MCF 10A (cell line): ENCODE measurements at regions not wholly inside any gene's neighbourhood (a gene's known extent, or its start where the extent isn't known, plus 50 kb on each side); places are given as distances from the start of the nearest gene placed in this dataset.

ENCODE experiments used
- BruUV-seq: library from RNA; stranded (reverse); fragments of 400-500 nt; replicated peaks from 2 replicates; lab custom pipeline; 2021; lab: Mats Ljungman, UMichigan
- CTCF ChIA-PET: fragments of 300-600 bp; sonication (Branson Sonifier 250); formaldehyde crosslinking; extraction: SDS; loops from one replicate; lab custom pipeline; 2021; ENCODE audit warnings: antibody characterized with exemption, inconsistent platforms; lab: Yijun Ruan, JAX
- POLR2A ChIA-PET: fragments of 300-600, 350-650 bp; sonication (Branson Sonifier 250); formaldehyde crosslinking; extraction: SDS; loops from one replicate; lab custom pipeline; 2020; ENCODE audit warnings: antibody characterized with exemption, inconsistent platforms; lab: Yijun Ruan, JAX
- DNase-seq: peaks from one replicate; pipeline ENCODE4 v3.0.0-alpha.2; 2018; ENCODE audit not compliant: unreplicated experiment
- H3K27ac Mint-ChIP-seq: one replicate; pipeline ENCODE4 v1.8.0; 2022; ENCODE audit warnings: mild to moderate bottlenecking, low read depth, mixed read lengths; ENCODE audit not compliant: unreplicated experiment
- H3K27me3 Mint-ChIP-seq: one replicate; pipeline ENCODE4 v1.8.0; 2022; ENCODE audit warnings: mixed read lengths; ENCODE audit not compliant: insufficient read depth, unreplicated experiment
- H3K36me3 Mint-ChIP-seq: one replicate; pipeline ENCODE4 v1.8.0; 2022; ENCODE audit warnings: mild to moderate bottlenecking, moderate library complexity, mixed read lengths; ENCODE audit not compliant: insufficient read depth, unreplicated experiment
- H3K4me1 Mint-ChIP-seq: one replicate; pipeline ENCODE4 v1.8.0; 2022; ENCODE audit warnings: mixed read lengths; ENCODE audit not compliant: insufficient read depth, unreplicated experiment
- H3K4me3 Mint-ChIP-seq: one replicate; pipeline ENCODE4 v1.8.0; 2022; ENCODE audit warnings: mild to moderate bottlenecking, moderate library complexity, mixed read lengths; ENCODE audit not compliant: unreplicated experiment
- H3K9me3 Mint-ChIP-seq: one replicate; pipeline ENCODE4 v1.8.0; 2022; ENCODE audit warnings: mixed read lengths; ENCODE audit not compliant: unreplicated experiment
- CTCF ChIP-seq: fragments of 200-600 bp; IDR thresholded peaks from one replicate; pipeline ENCODE4 v1.8.0; 2022; ENCODE audit warnings: antibody characterized with exemption, mild to moderate bottlenecking; ENCODE audit not compliant: unreplicated experiment
- intact Hi-C: fragments of 100-400 bp; cut with micrococcal nuclease; formaldehyde crosslinking; loops from 2 replicates; pipeline ENCODE4 v1.14.1; 2022

- no peaks in the 10 kb centered on the region for H3K9me3 Mint-ChIP-seq
- H3K4me1 Mint-ChIP-seq = peaks cover 6% of the 10 kb centered on the region
- no peak for DNase-seq
- H3K27ac Mint-ChIP-seq = no peak overlapping the region
- no peaks in the 10 kb centered on the region for H3K36me3 Mint-ChIP-seq
- no peak overlapping the region for H3K4me3 Mint-ChIP-seq
- CTCF ChIA-PET = interaction anchor here (0.6 kb wide), 1 partner anchor 28 kb away, joined by 3 read pairs; no protein-coding TSS in a partner anchor
- no TSS peak for BruUV-seq
- TF ChIP-seq CTCF = no peak
- H3K27me3 Mint-ChIP-seq = peaks cover 41% of the 10 kb centered on the region
- POLR2A ChIA-PET = no interaction called here
- intact Hi-C loops = loop anchor here (10.0 kb wide), 1 partner anchor 56 kb away; no protein-coding TSS in a partner anchor
Measured at GRCh38 chr7:142329062-142329790, 71.4 kb upstream of the PRSS58 start.

- H3K36me3 Mint-ChIP-seq = no peaks in the 10 kb centered on the region
Measured at GRCh38 chr7:142328551-142328950, 70.7 kb upstream of the PRSS58 start.

GRCh38 chr7:142327628-142328405 is 70.0 kb upstream of the PRSS58 start:
- Mint-ChIP-seq H3K27me3 (peaks cover 42% of the 10 kb centered on the region), H3K9me3 (no peaks in the 10 kb centered on the region), H3K27ac (no peak overlapping the region), H3K4me1 (peaks cover 6% of the 10 kb centered on the region), H3K36me3 (no peaks in the 10 kb centered on the region), H3K4me3 (no peak overlapping the region)
- intact Hi-C loops = loop anchor here (10.0 kb wide), 1 partner anchor 57 kb away; no protein-coding TSS in a partner anchor
- ChIA-PET CTCF (interaction anchor here (1.4 to 4.6 kb wide), 2 partner anchors 24 to 27 kb away, joined by 4 to 26 read pairs; no protein-coding TSS in a partner anchor), POLR2A (no interaction called here)
- no TSS peak for BruUV-seq
- DNase-seq = no peak
- TF ChIP-seq CTCF = no peak

More at GRCh38 chr7:142328551-142328950, 70.7 kb upstream of the PRSS58 start:
- Mint-ChIP-seq H3K9me3 (no peaks in the 10 kb centered on the region), H3K4me3 (no peak overlapping the region), H3K4me1 (peaks cover 6% of the 10 kb centered on the region), H3K27ac (no peak overlapping the region), H3K27me3 (peaks cover 41% of the 10 kb centered on the region)
- ChIA-PET POLR2A (no interaction called here), CTCF (interaction anchor here (0.6 kb wide), 1 partner anchor 27 kb away, joined by 3 read pairs; no protein-coding TSS in a partner anchor)
- no peak for TF ChIP-seq CTCF
- DNase-seq = no peak
- intact Hi-C loops = loop anchor here (10.0 kb wide), 1 partner anchor 56 kb away; no protein-coding TSS in a partner anchor
- BruUV-seq = no TSS peak

GRCh38 chr7:142323706-142324105 is 65.8 kb upstream of the PRSS58 start:
- CTCF ChIA-PET = interaction anchor here (0.7 to 4.6 kb wide), 5 partner anchors 10 to 159 kb away, joined by 3 to 26 read pairs (median 3); no protein-coding TSS in a partner anchor
- H3K9me3 Mint-ChIP-seq = no peaks in the 10 kb centered on the region
- no peak overlapping the region for H3K27ac Mint-ChIP-seq
- intact Hi-C loops = loop anchor here (5.0 to 10.0 kb wide), 2 partner anchors 61 to 346 kb away; no protein-coding TSS in a partner anchor
- H3K4me1 Mint-ChIP-seq = peaks cover 6% of the 10 kb centered on the region
- peak; percentile 57 for DNase-seq
- no peaks in the 10 kb centered on the region for H3K36me3 Mint-ChIP-seq
- no peak overlapping the region for H3K4me3 Mint-ChIP-seq
- TF ChIP-seq CTCF = peak; percentile 47
- BruUV-seq = no TSS peak
- POLR2A ChIA-PET = no interaction called here
- peaks cover 39% of the 10 kb centered on the region for H3K27me3 Mint-ChIP-seq
